Stimulated activated effector memory CD8-positive, alpha-beta T cell treated with anti-CD3 and anti-CD28 coated beads, Interleukin-12 subunit alpha, Interleukin-12 subunit beta, amount 100 ng/mL, for 72 hours (primary cell): ENCODE measurements at regions not wholly inside any gene's neighbourhood (a gene's known extent, or its start where the extent isn't known, plus 50 kb on each side); places are given as distances from the start of the nearest gene placed in this dataset.

Experiments used
- ATAC-seq: fragments of 150-1000 bp; cut with Tn5 transposase; 2 replicates; pipeline ENCODE4 v1.10.0; 2021
- DNase-seq, 2 donors: peaks; one replicate each; pipeline ENCODE4 v3.0.0; 2021 to 2022; ENCODE audit warnings: low spot score in 2 of 2
- H3K27ac Mint-ChIP-seq: one replicate; pipeline ENCODE4 v1.8.0; 2022; ENCODE audit warnings: mild to moderate bottlenecking, mixed read lengths
- H3K36me3 Mint-ChIP-seq: one replicate; pipeline ENCODE4 v1.8.0; 2022; ENCODE audit warnings: mild to moderate bottlenecking, mixed read lengths
- H3K4me1 Mint-ChIP-seq: one replicate; pipeline ENCODE4 v1.8.0; 2022; ENCODE audit warnings: mixed read lengths
- H3K4me3 Mint-ChIP-seq: one replicate; pipeline ENCODE4 v1.8.0; 2022; ENCODE audit warnings: mild to moderate bottlenecking, mixed read lengths
- H3K9me3 Mint-ChIP-seq: one replicate; pipeline ENCODE4 v1.8.0; 2022; ENCODE audit warnings: mixed read lengths

- H3K4me1 Mint-ChIP-seq = no peaks in the 10 kb centered on the region
- DNase-seq (no peak), ATAC-seq (no peak)
- no peak overlapping the region for H3K4me3 Mint-ChIP-seq
- H3K27ac Mint-ChIP-seq = no peak overlapping the region
- peaks cover 14% of the 10 kb centered on the region for H3K9me3 Mint-ChIP-seq
- no peaks in the 10 kb centered on the region for H3K36me3 Mint-ChIP-seq
These were observed 539.6 kb upstream of the MMS22L start for GRCh38 chr6:97822632-97823031.

GRCh38 chr6:97841763-97842162 lies 558.7 kb upstream of the MMS22L start:
- no peak overlapping the region for H3K4me3 Mint-ChIP-seq
- no peak for ATAC-seq
- peaks cover 2% of the 10 kb centered on the region for H3K9me3 Mint-ChIP-seq
- no peaks in the 10 kb centered on the region for H3K36me3 Mint-ChIP-seq
- no peak overlapping the region for H3K27ac Mint-ChIP-seq
- H3K4me1 Mint-ChIP-seq = no peaks in the 10 kb centered on the region
- DNase-seq = no peak

GRCh38 chr6:97842521-97842920 lies 559.5 kb upstream of the MMS22L start:
- no peak overlapping the region for H3K4me3 Mint-ChIP-seq
- H3K9me3 Mint-ChIP-seq = peaks cover 5% of the 10 kb centered on the region
- DNase-seq (no peak), ATAC-seq (no peak)
- no peak overlapping the region for H3K27ac Mint-ChIP-seq
- no peaks in the 10 kb centered on the region for H3K4me1 Mint-ChIP-seq
- H3K36me3 Mint-ChIP-seq = no peaks in the 10 kb centered on the region

GRCh38 chr6:97849390-97849789 lies 566.4 kb upstream of the MMS22L start:
- no peak overlapping the region for H3K27ac Mint-ChIP-seq
- no peaks in the 10 kb centered on the region for H3K4me1 Mint-ChIP-seq
- H3K9me3 Mint-ChIP-seq = peaks cover 5% of the 10 kb centered on the region
- DNase-seq (no peak), ATAC-seq (no peak)
- no peaks in the 10 kb centered on the region for H3K36me3 Mint-ChIP-seq
- H3K4me3 Mint-ChIP-seq = no peak overlapping the region

GRCh38 chr6:97850458-97851212 lies 567.6 kb upstream of the MMS22L start:
- DNase-seq = no peak

GRCh38 chr6:97863697-97864096 lies 580.7 kb upstream of the MMS22L start:
- H3K27ac Mint-ChIP-seq = no peak overlapping the region
- no peaks in the 10 kb centered on the region for H3K36me3 Mint-ChIP-seq
- no peak overlapping the region for H3K4me3 Mint-ChIP-seq
- ATAC-seq (no peak), DNase-seq (no peak)
- H3K9me3 Mint-ChIP-seq = no peaks in the 10 kb centered on the region
- H3K4me1 Mint-ChIP-seq = no peaks in the 10 kb centered on the region

More at GRCh38 chr6:97850458-97851212, 567.6 kb upstream of the MMS22L start:
- H3K4me3 Mint-ChIP-seq = no peak overlapping the region
- no peaks in the 10 kb centered on the region for H3K36me3 Mint-ChIP-seq
- no peak for ATAC-seq
- H3K4me1 Mint-ChIP-seq = no peaks in the 10 kb centered on the region
- no peak overlapping the region for H3K27ac Mint-ChIP-seq
- peaks cover 4% of the 10 kb centered on the region for H3K9me3 Mint-ChIP-seq

- DNase-seq (no peak), ATAC-seq (no peak)
- no peak overlapping the region for H3K27ac Mint-ChIP-seq
- no peaks in the 10 kb centered on the region for H3K9me3 Mint-ChIP-seq
- H3K4me3 Mint-ChIP-seq = no peak overlapping the region
- H3K36me3 Mint-ChIP-seq = no peaks in the 10 kb centered on the region
- H3K4me1 Mint-ChIP-seq = no peaks in the 10 kb centered on the region
These were observed 581.4 kb upstream of the MMS22L start for GRCh38 chr6:97864366-97864765.

GRCh38 chr6:97864826-97865225 lies 581.8 kb upstream of the MMS22L start:
- Mint-ChIP-seq H3K27ac (no peak overlapping the region), H3K4me3 (no peak overlapping the region), H3K9me3 (no peaks in the 10 kb centered on the region), H3K36me3 (no peaks in the 10 kb centered on the region), H3K4me1 (no peaks in the 10 kb centered on the region)
- no peak for DNase-seq
- no peak for ATAC-seq

GRCh38 chr6:97865612-97866011 lies 582.6 kb upstream of the MMS22L start:
- ATAC-seq = no peak
- H3K4me1 Mint-ChIP-seq = no peaks in the 10 kb centered on the region
- no peak overlapping the region for H3K27ac Mint-ChIP-seq
- H3K4me3 Mint-ChIP-seq = no peak overlapping the region
- no peak for DNase-seq
- no peaks in the 10 kb centered on the region for H3K9me3 Mint-ChIP-seq
- no peaks in the 10 kb centered on the region for H3K36me3 Mint-ChIP-seq

GRCh38 chr6:97866616-97867015 lies 583.6 kb upstream of the MMS22L start:
- ATAC-seq (no peak), DNase-seq (no peak)
- Mint-ChIP-seq H3K9me3 (peaks cover 3% of the 10 kb centered on the region), H3K27ac (no peak overlapping the region), H3K36me3 (no peaks in the 10 kb centered on the region), H3K4me3 (no peak overlapping the region), H3K4me1 (no peaks in the 10 kb centered on the region)

- DNase-seq = no peak
- no peak overlapping the region for H3K27ac Mint-ChIP-seq
- H3K9me3 Mint-ChIP-seq = peaks cover 3% of the 10 kb centered on the region
- no peaks in the 10 kb centered on the region for H3K4me1 Mint-ChIP-seq
- no peak for ATAC-seq
- no peak overlapping the region for H3K4me3 Mint-ChIP-seq
- no peaks in the 10 kb centered on the region for H3K36me3 Mint-ChIP-seq
These were observed 584.2 kb upstream of the MMS22L start for GRCh38 chr6:97867177-97867576.

- Mint-ChIP-seq H3K4me1 (no peaks in the 10 kb centered on the region), H3K36me3 (no peaks in the 10 kb centered on the region), H3K9me3 (peaks cover 3% of the 10 kb centered on the region), H3K4me3 (no peak overlapping the region), H3K27ac (no peak overlapping the region)
- ATAC-seq = no peak
- no peak for DNase-seq
These were observed 587.3 kb upstream of the MMS22L start for GRCh38 chr6:97870273-97870672.

GRCh38 chr6:97876711-97877110 lies 593.7 kb upstream of the MMS22L start:
- no peaks in the 10 kb centered on the region for H3K36me3 Mint-ChIP-seq
- ATAC-seq (no peak), DNase-seq (no peak)
- H3K27ac Mint-ChIP-seq = no peak overlapping the region
- H3K4me1 Mint-ChIP-seq = no peaks in the 10 kb centered on the region
- H3K9me3 Mint-ChIP-seq = peaks cover 6% of the 10 kb centered on the region
- H3K4me3 Mint-ChIP-seq = no peak overlapping the region

GRCh38 chr6:97882755-97883154 lies 599.7 kb upstream of the MMS22L start:
- Mint-ChIP-seq H3K36me3 (no peaks in the 10 kb centered on the region), H3K9me3 (peaks cover 5% of the 10 kb centered on the region), H3K4me3 (no peak overlapping the region), H3K4me1 (no peaks in the 10 kb centered on the region), H3K27ac (no peak overlapping the region)
- no peak for ATAC-seq
- no peak for DNase-seq

- no peak for ATAC-seq
- DNase-seq = no peak
- no peaks in the 10 kb centered on the region for H3K4me1 Mint-ChIP-seq
- H3K36me3 Mint-ChIP-seq = no peaks in the 10 kb centered on the region
- H3K9me3 Mint-ChIP-seq = peaks cover 5% of the 10 kb centered on the region
- no peak overlapping the region for H3K4me3 Mint-ChIP-seq
- no peak overlapping the region for H3K27ac Mint-ChIP-seq
These were observed 602.3 kb upstream of the MMS22L start for GRCh38 chr6:97885325-97885724.

- ATAC-seq = no peak
- Mint-ChIP-seq H3K4me3 (no peak overlapping the region), H3K9me3 (peaks cover 5% of the 10 kb centered on the region), H3K4me1 (no peaks in the 10 kb centered on the region), H3K36me3 (no peaks in the 10 kb centered on the region), H3K27ac (no peak overlapping the region)
- no peak for DNase-seq
These were observed 602.8 kb upstream of the MMS22L start for GRCh38 chr6:97885828-97886227.

GRCh38 chr6:97901531-97901930 lies 618.5 kb upstream of the MMS22L start:
- Mint-ChIP-seq H3K4me1 (no peaks in the 10 kb centered on the region), H3K36me3 (no peaks in the 10 kb centered on the region), H3K4me3 (no peak overlapping the region), H3K27ac (no peak overlapping the region), H3K9me3 (peaks cover 7% of the 10 kb centered on the region)
- no peak for ATAC-seq
- no peak for DNase-seq
